Activated T-helper 17 cell treated with anti-CD3 and anti-CD28 coated beads, Interleukin-2, amount 50 U/mL, for 72 hours (primary cell): ENCODE measurements at regions not wholly inside any gene's neighbourhood (a gene's known extent, or its start where the extent isn't known, plus 50 kb on each side); places are given as distances from the start of the nearest gene placed in this dataset.

Experiments
- ATAC-seq: fragments of 150-1000 bp; cut with Tn5 transposase; replicated peaks from 2 replicates; pipeline ENCODE4 v1.10.0; 2021; ENCODE audit warnings: mild to moderate bottlenecking, moderate library complexity
- H3K27ac Mint-ChIP-seq: one replicate; pipeline ENCODE4 v1.8.0; 2022; ENCODE audit warnings: mixed read lengths
- H3K27me3 Mint-ChIP-seq: one replicate; pipeline ENCODE4 v1.8.0; 2022; ENCODE audit warnings: mixed read lengths
- H3K36me3 Mint-ChIP-seq: one replicate; pipeline ENCODE4 v1.8.0; 2022; ENCODE audit warnings: low read depth, mild to moderate bottlenecking, mixed read lengths
- H3K4me1 Mint-ChIP-seq: one replicate; pipeline ENCODE4 v1.8.0; 2022; ENCODE audit warnings: mixed read lengths
- H3K4me3 Mint-ChIP-seq: one replicate; pipeline ENCODE4 v1.8.0; 2022; ENCODE audit warnings: mild to moderate bottlenecking, mixed read lengths
- H3K9me3 Mint-ChIP-seq: one replicate; pipeline ENCODE4 v1.8.0; 2022; ENCODE audit warnings: mixed read lengths

GRCh38 chr5:154575546-154576428 lies 97.8 kb upstream of the HAND1 start:
- no peaks in the 10 kb centered on the region for H3K9me3 Mint-ChIP-seq
- H3K27me3 Mint-ChIP-seq: peaks cover 21% of the 10 kb centered on the region
- H3K27ac Mint-ChIP-seq: no peak overlapping the region
- H3K36me3 Mint-ChIP-seq: no peaks in the 10 kb centered on the region
- no peak overlapping the region for H3K4me3 Mint-ChIP-seq
- no peaks in the 10 kb centered on the region for H3K4me1 Mint-ChIP-seq
- ATAC-seq: no peak

GRCh38 chr5:154573011-154573410 lies 95.0 kb upstream of the HAND1 start:
- H3K27ac Mint-ChIP-seq: no peak overlapping the region
- no peak for ATAC-seq
- no peaks in the 10 kb centered on the region for H3K9me3 Mint-ChIP-seq
- peaks cover 20% of the 10 kb centered on the region for H3K27me3 Mint-ChIP-seq
- H3K4me3 Mint-ChIP-seq: no peak overlapping the region
- no peaks in the 10 kb centered on the region for H3K4me1 Mint-ChIP-seq
- H3K36me3 Mint-ChIP-seq: no peaks in the 10 kb centered on the region

- no peak overlapping the region for H3K27ac Mint-ChIP-seq
- H3K9me3 Mint-ChIP-seq: no peaks in the 10 kb centered on the region
- no peaks in the 10 kb centered on the region for H3K36me3 Mint-ChIP-seq
- H3K4me1 Mint-ChIP-seq: no peaks in the 10 kb centered on the region
- no peak for ATAC-seq
- peaks cover 21% of the 10 kb centered on the region for H3K27me3 Mint-ChIP-seq
- H3K4me3 Mint-ChIP-seq: no peak overlapping the region
These were observed 93.5 kb upstream of the HAND1 start for GRCh38 chr5:154571325-154572035.

GRCh38 chr5:154570572-154571324 lies 92.7 kb upstream of the HAND1 start:
- no peak for ATAC-seq
- H3K9me3 Mint-ChIP-seq: no peaks in the 10 kb centered on the region
- no peaks in the 10 kb centered on the region for H3K36me3 Mint-ChIP-seq
- H3K4me3 Mint-ChIP-seq: no peak overlapping the region
- H3K27ac Mint-ChIP-seq: no peak overlapping the region
- H3K27me3 Mint-ChIP-seq: peaks cover 21% of the 10 kb centered on the region
- H3K4me1 Mint-ChIP-seq: no peaks in the 10 kb centered on the region

- no peak for ATAC-seq
- Mint-ChIP-seq H3K4me3 (no peak overlapping the region), H3K27me3 (peaks cover 24% of the 10 kb centered on the region), H3K4me1 (no peaks in the 10 kb centered on the region), H3K27ac (no peak overlapping the region), H3K9me3 (no peaks in the 10 kb centered on the region), H3K36me3 (no peaks in the 10 kb centered on the region)
These were observed 90.6 kb upstream of the HAND1 start for GRCh38 chr5:154568589-154568988.

- Mint-ChIP-seq H3K4me3 (no peak overlapping the region), H3K9me3 (no peaks in the 10 kb centered on the region), H3K36me3 (no peaks in the 10 kb centered on the region), H3K27me3 (peaks cover 23% of the 10 kb centered on the region), H3K4me1 (no peaks in the 10 kb centered on the region), H3K27ac (no peak overlapping the region)
- no peak for ATAC-seq
These were observed 89.1 kb upstream of the HAND1 start for GRCh38 chr5:154567155-154567554.

- Mint-ChIP-seq H3K4me3 (no peak overlapping the region), H3K9me3 (no peaks in the 10 kb centered on the region), H3K4me1 (no peaks in the 10 kb centered on the region), H3K36me3 (no peaks in the 10 kb centered on the region), H3K27me3 (peaks cover 26% of the 10 kb centered on the region), H3K27ac (no peak overlapping the region)
- ATAC-seq: no peak
These were observed 88.2 kb upstream of the HAND1 start for GRCh38 chr5:154566146-154566680.

- no peak overlapping the region for H3K4me3 Mint-ChIP-seq
- H3K36me3 Mint-ChIP-seq: no peaks in the 10 kb centered on the region
- H3K9me3 Mint-ChIP-seq: no peaks in the 10 kb centered on the region
- no peaks in the 10 kb centered on the region for H3K4me1 Mint-ChIP-seq
- peaks cover 27% of the 10 kb centered on the region for H3K27me3 Mint-ChIP-seq
- no peak for ATAC-seq
- H3K27ac Mint-ChIP-seq: no peak overlapping the region
These were observed 87.1 kb upstream of the HAND1 start for GRCh38 chr5:154565123-154565522.

- Mint-ChIP-seq H3K9me3 (no peaks in the 10 kb centered on the region), H3K27ac (no peak overlapping the region), H3K4me1 (no peaks in the 10 kb centered on the region), H3K4me3 (no peak overlapping the region), H3K27me3 (peaks cover 35% of the 10 kb centered on the region), H3K36me3 (no peaks in the 10 kb centered on the region)
- no peak for ATAC-seq
These were observed 84.3 kb upstream of the HAND1 start for GRCh38 chr5:154562244-154562880.

GRCh38 chr5:154559398-154560276 lies 81.6 kb upstream of the HAND1 start:
- Mint-ChIP-seq H3K4me3 (no peak overlapping the region), H3K36me3 (no peaks in the 10 kb centered on the region), H3K9me3 (no peaks in the 10 kb centered on the region), H3K27ac (no peak overlapping the region), H3K4me1 (no peaks in the 10 kb centered on the region), H3K27me3 (peaks cover 23% of the 10 kb centered on the region)
- no peak for ATAC-seq

GRCh38 chr5:154557548-154557947 lies 79.5 kb upstream of the HAND1 start:
- Mint-ChIP-seq H3K4me3 (no peak overlapping the region), H3K4me1 (no peaks in the 10 kb centered on the region), H3K36me3 (no peaks in the 10 kb centered on the region), H3K27ac (no peak overlapping the region), H3K27me3 (peaks cover 16% of the 10 kb centered on the region), H3K9me3 (no peaks in the 10 kb centered on the region)
- no peak for ATAC-seq

GRCh38 chr5:154547551-154547950 lies 69.5 kb upstream of the HAND1 start:
- H3K4me3 Mint-ChIP-seq: no peak overlapping the region
- no peaks in the 10 kb centered on the region for H3K9me3 Mint-ChIP-seq
- no peaks in the 10 kb centered on the region for H3K36me3 Mint-ChIP-seq
- ATAC-seq: no peak
- H3K4me1 Mint-ChIP-seq: no peaks in the 10 kb centered on the region
- H3K27me3 Mint-ChIP-seq: peaks cover 31% of the 10 kb centered on the region
- no peak overlapping the region for H3K27ac Mint-ChIP-seq

- Mint-ChIP-seq H3K27me3 (peaks cover 31% of the 10 kb centered on the region), H3K36me3 (no peaks in the 10 kb centered on the region), H3K4me1 (no peaks in the 10 kb centered on the region), H3K27ac (no peak overlapping the region), H3K9me3 (no peaks in the 10 kb centered on the region), H3K4me3 (no peak overlapping the region)
- no peak for ATAC-seq
These were observed 68.7 kb upstream of the HAND1 start for GRCh38 chr5:154546719-154547118.
